IPS-15b (cell line): ENCODE measurements at regions not wholly inside any gene's neighbourhood (a gene's known extent, or its start where the extent isn't known, plus 50 kb on each side); places are given as distances from the start of the nearest gene placed in this dataset.
A peak's percentile ranks its signal among the peaks of the same experiment; 100 is the strongest.
"Not testable (repeated sequence)": the region's sequence is repeated elsewhere in the genome, so short reads cannot be mapped to it uniquely, and the experiment has no call there.

ENCODE experiments used
- H3K27me3 ChIP-seq: one replicate; pipeline ENCODE4 v1.6.1; 2013; ENCODE audit warnings: low read length; ENCODE audit not compliant: control insufficient read depth, insufficient read depth
- H3K36me3 ChIP-seq: one replicate; pipeline ENCODE4 v1.6.1; 2013; ENCODE audit warnings: low read length; ENCODE audit not compliant: control insufficient read depth, insufficient read depth
- H3K4me1 ChIP-seq: one replicate; pipeline ENCODE4 v1.6.1; 2013; ENCODE audit warnings: mild to moderate bottlenecking, low read length; ENCODE audit not compliant: control insufficient read depth, insufficient read depth
- H3K4me3 ChIP-seq: one replicate; pipeline ENCODE4 v1.5.1; 2013; ENCODE audit warnings: low read depth, low read length
- H3K9ac ChIP-seq: one replicate; pipeline ENCODE4 v1.6.1; 2013; ENCODE audit warnings: low read depth, mild to moderate bottlenecking, low read length
- H3K9me3 ChIP-seq: one replicate; pipeline ENCODE4 v1.6.1; 2013; ENCODE audit warnings: mild to moderate bottlenecking, low read length; ENCODE audit not compliant: control insufficient read depth, insufficient read depth

DNA sequence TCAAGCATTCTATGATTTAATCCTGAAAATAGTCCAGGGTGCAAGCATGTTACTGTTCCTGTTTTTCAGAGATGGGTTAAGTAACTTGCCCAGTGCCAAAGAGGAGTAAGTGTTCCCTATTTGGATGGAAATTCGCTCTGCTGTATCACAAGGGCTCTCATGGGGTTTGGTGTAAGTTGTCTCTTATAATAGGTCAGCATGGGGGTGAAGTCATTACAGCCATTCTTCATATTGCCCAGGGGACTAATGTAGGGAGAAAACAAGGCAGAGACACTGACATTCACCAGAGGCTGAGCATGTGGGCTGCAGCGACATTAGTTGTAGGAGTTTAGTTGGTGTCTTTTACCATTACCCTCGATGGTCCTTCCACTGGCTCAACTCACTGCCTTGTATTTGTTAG lies 142.1 kb upstream of the GLRA1 start:
- no peaks in the 10 kb centered on the region for H3K27me3 ChIP-seq

DNA sequence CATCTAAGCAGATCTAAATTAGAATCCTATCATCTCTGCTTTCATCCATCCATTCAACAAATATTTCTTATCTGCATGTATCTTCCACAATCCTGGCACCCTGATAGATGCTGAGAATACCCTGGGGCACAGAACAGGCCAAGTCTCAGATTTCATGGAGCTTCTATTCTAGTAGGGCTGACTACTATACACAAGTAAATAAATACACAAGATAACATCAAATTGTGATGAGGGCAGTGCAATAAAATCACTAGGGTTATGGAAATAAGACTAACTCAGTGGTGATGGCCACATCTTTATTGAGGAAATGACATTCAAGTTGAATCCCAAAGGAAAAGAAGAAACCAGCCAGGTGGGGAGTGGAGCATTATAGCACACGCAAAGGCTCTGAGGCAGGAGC lies 138.4 kb upstream of the GLRA1 start:
- H3K36me3 ChIP-seq = no peaks in the 10 kb centered on the region
- no peaks in the 10 kb centered on the region for H3K27me3 ChIP-seq
- H3K4me1 ChIP-seq = peaks cover 8% of the 10 kb centered on the region
- no peak overlapping the region for H3K9ac ChIP-seq
- H3K9me3 ChIP-seq = no peaks in the 10 kb centered on the region
- H3K4me3 ChIP-seq = no peak overlapping the region

More for the DNA sequence above, 142.1 kb upstream of the GLRA1 start:
- no peak overlapping the region for H3K4me3 ChIP-seq
- no peaks in the 10 kb centered on the region for H3K9me3 ChIP-seq
- no peaks in the 10 kb centered on the region for H3K36me3 ChIP-seq
- peaks cover 8% of the 10 kb centered on the region for H3K4me1 ChIP-seq
- no peak overlapping the region for H3K9ac ChIP-seq

DNA sequence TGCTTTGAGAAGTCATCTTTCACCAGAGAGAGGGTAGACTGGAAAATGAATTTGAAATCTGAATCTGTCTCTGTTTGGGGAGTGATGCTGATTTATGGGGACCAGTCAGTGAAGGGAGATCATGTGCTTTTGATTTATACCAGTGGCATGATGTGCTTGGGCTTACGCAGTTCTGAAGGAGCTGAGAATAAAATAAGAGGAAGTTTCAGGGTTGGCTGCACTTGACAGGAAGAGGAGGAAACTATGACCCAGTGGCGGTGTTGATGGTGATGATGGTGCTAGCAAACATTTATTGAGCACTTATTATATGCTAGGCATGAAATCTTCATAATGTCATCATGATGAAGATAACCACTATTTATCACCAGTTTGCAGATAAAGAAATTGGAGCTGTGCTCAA lies 136.4 kb upstream of the GLRA1 start:
- Histone ChIP-seq H3K4me1 (no peaks in the 10 kb centered on the region), H3K4me3 (no peak overlapping the region), H3K9ac (no peak overlapping the region), H3K36me3 (no peaks in the 10 kb centered on the region), H3K9me3 (no peaks in the 10 kb centered on the region), H3K27me3 (no peaks in the 10 kb centered on the region)

DNA sequence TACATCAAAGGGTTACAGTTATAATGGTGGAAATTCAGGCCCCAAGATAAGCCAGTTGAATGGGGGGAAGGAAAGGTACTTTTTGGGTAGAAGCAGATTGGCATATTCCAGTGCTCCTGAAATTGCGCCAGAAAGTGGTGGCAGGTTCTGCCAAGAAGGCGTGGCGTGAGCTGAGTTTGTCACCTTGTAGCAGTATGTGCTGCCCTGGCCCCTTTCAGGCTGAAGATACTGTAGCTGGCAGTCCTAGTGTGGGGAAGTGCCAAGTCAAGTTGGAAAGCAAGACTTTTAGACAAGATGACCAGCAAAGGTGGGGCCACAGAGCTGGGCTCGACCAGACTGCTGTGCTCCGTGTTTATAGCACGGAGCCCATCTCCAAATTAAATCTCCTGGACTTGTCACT lies 133.6 kb upstream of the GLRA1 start:
- H3K4me1 ChIP-seq = no peaks in the 10 kb centered on the region
- H3K27me3 ChIP-seq = peaks cover 3% of the 10 kb centered on the region
- H3K9ac ChIP-seq = no peak overlapping the region
- no peaks in the 10 kb centered on the region for H3K9me3 ChIP-seq
- no peaks in the 10 kb centered on the region for H3K36me3 ChIP-seq
- H3K4me3 ChIP-seq = no peak overlapping the region

DNA sequence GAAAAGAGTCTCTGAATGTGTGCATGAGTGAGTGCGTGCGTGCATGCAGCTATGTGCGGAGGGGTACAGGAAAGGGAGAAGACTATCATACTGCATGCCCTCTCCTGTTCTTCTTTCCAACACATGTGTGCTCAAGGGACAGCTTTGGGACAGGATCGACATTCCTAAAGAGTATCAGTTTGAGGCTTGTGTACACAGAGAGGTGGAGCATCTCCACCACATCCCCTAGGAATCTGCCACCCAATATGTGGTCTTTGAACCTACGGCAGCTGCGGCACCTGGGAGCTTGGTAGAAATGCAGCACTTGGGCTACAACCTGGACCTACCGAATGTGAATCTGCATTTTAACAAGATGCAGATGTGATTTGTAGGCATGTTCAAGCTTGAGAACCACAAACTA lies 132.3 kb upstream of the GLRA1 start:
- H3K9ac ChIP-seq = no peak overlapping the region
- H3K27me3 ChIP-seq = peaks cover 3% of the 10 kb centered on the region
- no peak overlapping the region for H3K4me3 ChIP-seq
- peaks cover 5% of the 10 kb centered on the region for H3K4me1 ChIP-seq
- no peaks in the 10 kb centered on the region for H3K36me3 ChIP-seq
- H3K9me3 ChIP-seq = no peaks in the 10 kb centered on the region

DNA sequence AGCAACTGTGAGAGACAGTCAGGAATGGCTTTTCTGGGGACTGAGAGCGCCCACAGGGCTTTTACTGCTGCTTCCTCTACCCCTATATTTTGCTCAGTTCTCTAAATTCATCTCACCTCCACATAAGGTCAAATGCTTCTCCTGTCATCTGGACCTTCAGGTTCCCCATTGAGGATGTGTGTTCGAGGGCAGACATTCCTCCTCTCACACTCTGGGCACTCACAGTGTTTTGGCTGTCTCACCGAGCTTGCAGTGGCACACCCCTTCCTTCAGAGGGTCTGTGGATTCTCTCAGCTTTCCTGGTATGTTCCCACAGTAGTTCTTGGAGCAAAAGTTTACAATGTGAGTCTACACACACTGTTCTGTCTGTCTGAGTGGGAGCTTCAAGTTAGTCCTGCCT lies 127.8 kb upstream of the GLRA1 start:
- Histone ChIP-seq H3K9ac (no peak overlapping the region), H3K9me3 (no peaks in the 10 kb centered on the region), H3K4me1 (peaks cover 5% of the 10 kb centered on the region), H3K36me3 (no peaks in the 10 kb centered on the region), H3K4me3 (peak overlapping the region; percentile 26), H3K27me3 (peaks cover 3% of the 10 kb centered on the region)

DNA sequence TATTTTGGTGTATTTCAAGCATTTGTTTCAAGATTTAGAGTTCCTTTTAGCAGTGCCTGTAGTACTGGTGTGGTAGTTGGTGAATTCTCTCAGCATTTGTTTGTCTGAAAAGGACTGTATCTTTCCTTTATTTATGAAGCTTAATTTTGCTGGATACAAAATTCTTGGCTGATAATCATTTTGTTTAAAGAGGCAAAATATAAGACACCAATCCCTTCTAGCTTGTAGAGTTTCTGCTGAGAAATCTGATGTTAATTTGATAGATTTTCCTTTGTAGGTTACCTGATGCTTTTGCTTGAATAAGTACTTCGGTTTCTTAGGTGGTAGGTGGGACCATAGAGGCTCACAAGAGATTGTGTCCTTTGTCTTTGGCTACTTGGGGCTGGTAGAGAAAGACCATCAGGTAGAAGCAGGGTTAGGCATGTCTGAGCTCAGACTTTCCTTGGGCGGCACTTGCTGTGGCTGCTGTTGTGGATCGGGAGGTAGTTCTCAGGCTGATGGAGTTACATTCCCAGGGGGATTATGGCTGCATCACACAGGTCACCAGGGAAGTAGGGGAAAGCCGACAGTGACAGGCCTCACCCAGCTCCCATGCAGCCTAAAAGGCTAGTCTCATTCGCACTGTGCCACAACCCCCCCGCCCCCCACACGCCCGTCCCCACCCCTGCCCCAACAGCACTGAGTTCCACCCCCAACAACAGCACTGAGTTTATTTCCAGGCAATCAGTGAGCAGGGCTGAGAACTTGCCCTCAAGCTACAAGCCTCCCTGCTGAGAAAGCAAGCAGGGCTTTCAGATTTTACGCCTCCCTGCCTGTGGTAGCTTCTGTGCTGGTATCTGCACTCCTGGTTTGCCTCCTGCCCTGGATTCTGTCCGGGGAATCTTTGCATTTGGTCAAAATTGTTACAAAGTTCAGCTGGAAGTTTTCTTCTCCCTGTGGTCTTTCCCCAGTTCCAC lies 127.1 kb upstream of the GLRA1 start:
- H3K9ac ChIP-seq = no peak overlapping the region
- peak overlapping the region; percentile 26 for H3K4me3 ChIP-seq
- peaks cover 3% of the 10 kb centered on the region for H3K27me3 ChIP-seq
- H3K4me1 ChIP-seq = peaks cover 5% of the 10 kb centered on the region
- no peaks in the 10 kb centered on the region for H3K36me3 ChIP-seq
- no peaks in the 10 kb centered on the region for H3K9me3 ChIP-seq

DNA sequence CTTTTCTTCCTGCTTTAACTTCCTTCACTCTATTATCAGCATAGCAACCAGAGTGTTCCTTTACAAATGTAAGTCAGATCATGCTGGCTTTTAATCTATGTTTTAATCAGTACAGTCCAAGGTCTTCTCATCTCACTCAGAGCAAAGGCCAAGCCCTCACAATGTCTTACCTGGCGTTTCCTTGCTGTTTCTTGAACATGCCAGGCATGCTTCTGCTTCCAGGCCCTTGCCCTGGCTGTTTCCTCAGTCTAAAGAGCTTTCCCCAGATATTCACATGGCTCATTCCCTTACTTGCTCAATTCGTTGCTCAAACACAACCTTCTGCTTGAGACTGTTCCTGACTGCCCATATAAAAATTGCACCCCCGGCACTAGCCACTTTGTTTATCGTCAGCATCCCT lies 121.7 kb upstream of the GLRA1 start:
- no peaks in the 10 kb centered on the region for H3K9me3 ChIP-seq
- H3K4me1 ChIP-seq = no peaks in the 10 kb centered on the region

DNA sequence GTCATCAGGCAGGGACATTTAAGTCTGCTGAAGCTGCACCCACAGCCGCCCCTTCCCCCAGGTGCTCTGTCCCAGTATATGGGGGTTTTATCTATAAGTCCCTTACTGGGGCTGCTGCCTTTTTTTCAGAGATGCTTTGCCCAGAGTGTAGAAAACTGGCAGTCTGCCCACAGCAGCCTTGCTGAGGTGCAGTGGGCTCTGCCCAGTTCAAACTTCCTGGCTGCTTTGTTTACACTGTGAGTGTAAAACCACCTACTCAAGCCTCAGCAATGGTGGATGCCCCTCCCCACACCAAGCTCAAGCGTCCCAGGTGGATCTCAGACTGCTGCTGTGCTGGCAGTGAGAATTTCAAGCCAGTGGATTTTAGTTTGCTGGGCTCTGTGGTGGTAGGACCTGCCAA lies 114.2 kb upstream of the GLRA1 start:
- H3K36me3 ChIP-seq, H3K9ac ChIP-seq, H3K4me1 ChIP-seq, H3K4me3 ChIP-seq, H3K9me3 ChIP-seq, H3K27me3 ChIP-seq: not testable (repeated sequence)

More for the DNA sequence above, 121.7 kb upstream of the GLRA1 start:
- Histone ChIP-seq H3K9ac (no peak overlapping the region), H3K27me3 (no peaks in the 10 kb centered on the region), H3K36me3 (no peaks in the 10 kb centered on the region), H3K4me3 (no peak overlapping the region)

DNA sequence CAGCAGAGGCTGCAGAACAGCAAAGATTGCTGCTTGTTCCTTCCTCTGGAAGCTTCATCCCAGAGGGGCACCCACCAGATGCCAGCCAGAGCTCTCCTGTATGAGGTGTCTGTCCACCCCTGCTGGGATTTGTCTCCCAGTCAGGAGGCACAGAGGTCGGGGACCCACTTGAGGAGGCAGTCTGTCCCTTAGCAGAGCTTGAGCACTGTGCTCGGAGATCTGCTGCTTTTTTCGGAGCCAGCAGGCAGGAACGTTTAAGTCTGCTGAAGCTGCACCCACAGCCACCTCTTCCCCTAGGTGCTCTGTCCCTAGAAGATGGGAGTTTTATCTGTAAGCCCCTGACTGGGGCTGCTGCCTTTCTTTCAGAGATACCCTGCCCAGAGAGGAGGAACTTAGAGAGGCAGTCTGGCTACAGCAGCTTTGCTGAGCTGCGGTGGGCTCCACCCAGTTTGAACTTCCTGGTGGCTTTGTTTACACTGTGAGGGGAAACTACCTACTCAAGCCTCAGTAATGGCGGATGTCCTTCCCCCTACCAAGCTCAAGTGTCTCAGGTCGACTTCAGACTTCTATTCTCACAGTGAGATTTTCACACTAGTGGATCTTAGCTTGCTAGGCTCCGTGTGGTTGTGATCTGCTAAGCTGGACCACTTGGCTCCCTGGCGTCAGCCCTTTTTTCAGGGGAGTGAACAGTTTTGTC lies 101.8 kb upstream of the GLRA1 start:
- not testable (repeated sequence) for H3K27me3 ChIP-seq, H3K9ac ChIP-seq, H3K9me3 ChIP-seq, H3K4me1 ChIP-seq, H3K4me3 ChIP-seq, H3K36me3 ChIP-seq

DNA sequence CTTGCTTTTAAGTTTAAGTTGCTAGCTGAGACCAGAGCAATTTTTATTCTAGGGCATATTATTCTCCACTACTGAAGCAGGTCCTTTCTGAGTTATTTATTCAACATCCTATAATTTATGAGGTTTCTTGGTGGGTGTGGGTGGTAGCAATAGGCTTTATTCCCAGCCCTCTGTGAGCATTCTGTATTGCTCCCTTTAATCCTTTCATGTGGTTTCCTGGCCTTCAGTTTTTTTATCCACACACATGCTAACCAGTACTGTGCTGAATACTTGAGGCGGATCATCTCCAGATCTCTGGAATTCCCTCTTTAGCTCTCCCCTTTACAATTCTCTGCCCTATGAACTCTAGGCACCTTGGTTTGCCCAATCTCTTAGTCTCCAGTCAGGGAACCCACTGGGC lies 91.8 kb upstream of the GLRA1 start:
- Histone ChIP-seq H3K4me1 (no peaks in the 10 kb centered on the region), H3K36me3 (no peaks in the 10 kb centered on the region), H3K9me3 (no peaks in the 10 kb centered on the region), H3K9ac (no peak overlapping the region), H3K4me3 (no peak overlapping the region), H3K27me3 (no peaks in the 10 kb centered on the region)
